ENCODE measurements at regions not wholly inside any gene's neighbourhood (a gene's known extent, or its start where the extent isn't known, plus 50 kb on each side); places are given as distances from the start of the nearest gene placed in this dataset.
"Not testable (repeated sequence)": the region's sequence is repeated elsewhere in the genome, so short reads cannot be mapped to it uniquely, and the experiment has no call there.

GRCh38 chr18:43830947-43831346, 553.7 kb upstream of the SYT4 start:
- no peaks in the 10 kb centered on the region for H3K27me3 ChIP-seq (replicated peaks; ENCODE audit: insufficient read depth)
- H3K27ac ChIP-seq: no peak overlapping the region
- no peaks in the 10 kb centered on the region for H3K36me3 ChIP-seq
- no peak overlapping the region for H3K4me3 ChIP-seq
- no peaks in the 10 kb centered on the region for H3K9me3 ChIP-seq
- no peak for TF ChIP-seq CTCF (IDR thresholded peaks at IDR 0.05)
- ATAC-seq (ENCODE audit: insufficient number of reproducible peaks, low FRiP score, low read depth) (no peak), DNase-seq (ENCODE audit: low spot score) (no peak)
- no peaks in the 10 kb centered on the region for H3K4me1 ChIP-seq (ENCODE audit: control insufficient read depth in 1 of 2, low read depth in 2 of 2)

GRCh38 chr18:43846299-43846698, 569.0 kb upstream of the SYT4 start:
- ATAC-seq (ENCODE audit: insufficient number of reproducible peaks, low FRiP score, low read depth) (no peak), DNase-seq (ENCODE audit: low spot score) (no peak)
- H3K27me3 ChIP-seq (replicated peaks; ENCODE audit: insufficient read depth): no peaks in the 10 kb centered on the region
- TF ChIP-seq CTCF (IDR thresholded peaks at IDR 0.05): no peak
- H3K36me3 ChIP-seq: no peaks in the 10 kb centered on the region
- no peak overlapping the region for H3K4me3 ChIP-seq
- no peak overlapping the region for H3K27ac ChIP-seq
- H3K9me3 ChIP-seq: no peaks in the 10 kb centered on the region
- H3K4me1 ChIP-seq (ENCODE audit: control insufficient read depth in 1 of 2, low read depth in 2 of 2): peaks cover 0 to 9% of the 10 kb centered on the region in 2 donors

- no peak for ATAC-seq (ENCODE audit: insufficient number of reproducible peaks, low FRiP score, low read depth)
- no peak overlapping the region for H3K4me3 ChIP-seq
- H3K9me3 ChIP-seq: no peaks in the 10 kb centered on the region
- no peak for DNase-seq (ENCODE audit: low spot score)
- TF ChIP-seq CTCF (IDR thresholded peaks at IDR 0.05): no peak
- peaks cover 0 to 9% of the 10 kb centered on the region in 2 donors for H3K4me1 ChIP-seq (ENCODE audit: control insufficient read depth in 1 of 2, low read depth in 2 of 2)
- no peak overlapping the region for H3K27ac ChIP-seq
- H3K27me3 ChIP-seq (replicated peaks; ENCODE audit: insufficient read depth): no peaks in the 10 kb centered on the region
- H3K36me3 ChIP-seq: no peaks in the 10 kb centered on the region
Observed at GRCh38 chr18:43847164-43848091, 570.1 kb upstream of the SYT4 start.

- not testable (repeated sequence) for H3K4me3 ChIP-seq; H3K27me3 ChIP-seq (replicated peaks; ENCODE audit: insufficient read depth)
Observed at GRCh38 chr18:43849831-43850230, 572.5 kb upstream of the SYT4 start.

GRCh38 chr18:43855376-43855775, 578.1 kb upstream of the SYT4 start:
- Histone ChIP-seq H3K4me1 (ENCODE audit: control insufficient read depth in 1 of 2, low read depth in 2 of 2) (no peaks in the 10 kb centered on the region), H3K9me3 (no peaks in the 10 kb centered on the region), H3K27me3 (replicated peaks; ENCODE audit: insufficient read depth) (no peaks in the 10 kb centered on the region), H3K4me3 (no peak overlapping the region), H3K27ac (no peak overlapping the region), H3K36me3 (no peaks in the 10 kb centered on the region)
- ATAC-seq (ENCODE audit: insufficient number of reproducible peaks, low FRiP score, low read depth): no peak
- no peak for DNase-seq (ENCODE audit: low spot score)
- no peak for TF ChIP-seq CTCF (IDR thresholded peaks at IDR 0.05)

More at GRCh38 chr18:43849831-43850230, 572.5 kb upstream of the SYT4 start:
- not testable (repeated sequence) for H3K9me3 ChIP-seq; DNase-seq (ENCODE audit: low spot score); H3K36me3 ChIP-seq; H3K27ac ChIP-seq; H3K4me1 ChIP-seq (ENCODE audit: control insufficient read depth in 1 of 2, low read depth in 2 of 2); ATAC-seq (ENCODE audit: insufficient number of reproducible peaks, low FRiP score, low read depth)

Measured in thoracic aorta (tissue), 2 donors.